ENCODE measurements at regions not wholly inside any gene's neighbourhood (a gene's known extent, or its start where the extent isn't known, plus 50 kb on each side); places are given as distances from the start of the nearest gene placed in this dataset.

DNA sequence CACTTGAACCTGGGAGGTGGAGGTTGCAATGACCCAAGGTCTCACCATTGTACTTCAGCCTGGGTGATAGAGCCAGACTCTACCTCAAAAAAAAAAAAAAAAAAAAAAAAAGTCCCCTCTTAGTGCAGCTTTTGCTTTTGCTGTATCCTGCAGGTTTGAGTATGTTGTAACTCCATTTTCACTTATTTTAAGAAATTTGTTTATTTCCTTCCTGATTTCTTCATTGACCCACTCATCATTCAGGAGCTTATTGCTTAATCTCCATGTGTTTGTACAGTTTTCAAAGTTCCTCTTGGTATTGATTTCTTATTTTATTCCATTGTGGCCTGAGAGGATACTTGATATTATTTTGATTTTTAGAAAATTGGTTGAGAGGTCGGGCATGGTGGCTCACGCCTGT is 50.9 kb upstream of the AK4 start:
- no peak for DNase-seq (ENCODE audit: low spot score)
- Histone ChIP-seq H3K4me3 (no peak overlapping the region), H3K27ac (no peak overlapping the region)
- TF ChIP-seq, protein P1, sequence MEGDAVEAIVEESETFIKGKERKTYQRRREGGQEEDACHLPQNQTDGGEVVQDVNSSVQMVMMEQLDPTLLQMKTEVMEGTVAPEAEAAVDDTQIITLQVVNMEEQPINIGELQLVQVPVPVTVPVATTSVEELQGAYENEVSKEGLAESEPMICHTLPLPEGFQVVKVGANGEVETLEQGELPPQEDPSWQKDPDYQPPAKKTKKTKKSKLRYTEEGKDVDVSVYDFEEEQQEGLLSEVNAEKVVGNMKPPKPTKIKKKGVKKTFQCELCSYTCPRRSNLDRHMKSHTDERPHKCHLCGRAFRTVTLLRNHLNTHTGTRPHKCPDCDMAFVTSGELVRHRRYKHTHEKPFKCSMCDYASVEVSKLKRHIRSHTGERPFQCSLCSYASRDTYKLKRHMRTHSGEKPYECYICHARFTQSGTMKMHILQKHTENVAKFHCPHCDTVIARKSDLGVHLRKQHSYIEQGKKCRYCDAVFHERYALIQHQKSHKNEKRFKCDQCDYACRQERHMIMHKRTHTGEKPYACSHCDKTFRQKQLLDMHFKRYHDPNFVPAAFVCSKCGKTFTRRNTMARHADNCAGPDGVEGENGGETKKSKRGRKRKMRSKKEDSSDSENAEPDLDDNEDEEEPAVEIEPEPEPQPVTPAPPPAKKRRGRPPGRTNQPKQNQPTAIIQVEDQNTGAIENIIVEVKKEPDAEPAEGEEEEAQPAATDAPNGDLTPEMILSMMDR (IDR thresholded peaks at IDR 0.05), result no peak
